ENCODE measurements at regions not wholly inside any gene's neighbourhood (a gene's known extent, or its start where the extent isn't known, plus 50 kb on each side); places are given as distances from the start of the nearest gene placed in this dataset.
"Not testable (repeated sequence)": the region's sequence is repeated elsewhere in the genome, so short reads cannot be mapped to it uniquely, and the experiment has no call there.

- no peak for DNase-seq
Observed at GRCh38 chr20:19875376-19876221, 117.5 kb downstream of the RIN2 start.

- no peak for DNase-seq
Observed at GRCh38 chr20:19876828-19877460, 118.9 kb downstream of the RIN2 start.

GRCh38 chr20:19879874-19880255 is 121.8 kb downstream of the RIN2 start:
- not testable (repeated sequence) for DNase-seq

GRCh38 chr20:19880256-19881079 is 122.4 kb downstream of the RIN2 start:
- no peak for DNase-seq

GRCh38 chr20:19881080-19881840 is 123.2 kb downstream of the RIN2 start:
- no peak for DNase-seq

- DNase-seq, result no peak
Observed at GRCh38 chr20:19881990-19882389, 123.9 kb downstream of the RIN2 start.

- peak in 1 of 6 experiments; percentile 10 for DNase-seq
Observed at GRCh38 chr20:19882446-19882845, 124.4 kb downstream of the RIN2 start.

- no peak for DNase-seq
Observed at GRCh38 chr20:19883501-19883900, 125.4 kb downstream of the RIN2 start.

GRCh38 chr20:19885594-19885938 is 127.5 kb downstream of the RIN2 start:
- no peak for DNase-seq

GRCh38 chr20:19885939-19886660 is 128.0 kb downstream of the RIN2 start:
- DNase-seq, result no peak

- no peak for DNase-seq
Observed at GRCh38 chr20:19886661-19887288, 128.7 kb downstream of the RIN2 start.

GRCh38 chr20:19887556-19888268 is 129.4 kb upstream of the NAA20 start:
- DNase-seq, result no peak

GRCh38 chr20:19888269-19888671 is 128.9 kb upstream of the NAA20 start:
- no peak for DNase-seq

GRCh38 chr20:19889011-19889953 is 127.9 kb upstream of the NAA20 start:
- DNase-seq, result no peak

- DNase-seq, result no peak
Observed at GRCh38 chr20:19890445-19891051, 126.6 kb upstream of the NAA20 start.

GRCh38 chr20:19893356-19893755 is 123.8 kb upstream of the NAA20 start:
- DNase-seq, result no peak

GRCh38 chr20:19895761-19896160 is 121.4 kb upstream of the NAA20 start:
- DNase-seq, result no peak

GRCh38 chr20:19897891-19898290 is 119.3 kb upstream of the NAA20 start:
- DNase-seq, result no peak

GRCh38 chr20:19901226-19901625 is 115.9 kb upstream of the NAA20 start:
- DNase-seq, result no peak

Measured in stimulated activated naive CD4-positive, alpha-beta T cell (primary cell).